ENCODE measurements at regions not wholly inside any gene's neighbourhood (a gene's known extent, or its start where the extent isn't known, plus 50 kb on each side); places are given as distances from the start of the nearest gene placed in this dataset.

GRCh38 chr10:15439341-15439842 is 68.3 kb upstream of the FAM171A1 start:
- no peaks in the 10 kb centered on the region for H3K36me3 ChIP-seq (ENCODE audit: insufficient read depth, low read length)
- H2AFZ ChIP-seq (ENCODE audit: low read length), result no peak overlapping the region
- H3K27me3 ChIP-seq (ENCODE audit: low read length), result no peaks in the 10 kb centered on the region
- DNase-seq, result no peak
- no peaks in the 10 kb centered on the region for H3K9me3 ChIP-seq (ENCODE audit: low read length)
- no peaks in the 10 kb centered on the region for H3K4me1 ChIP-seq (ENCODE audit: low read length)
- H3K9me2 ChIP-seq (replicated peaks; ENCODE audit: insufficient read depth, low read length), result no peaks in the 10 kb centered on the region
- no peak overlapping the region for H3K4me2 ChIP-seq (ENCODE audit: low read depth, low read length, poor library complexity, severe bottlenecking)
- H3K4me3 ChIP-seq (ENCODE audit: low read length), result no peak overlapping the region
- H3K79me2 ChIP-seq (ENCODE audit: low read length), result no peaks in the 10 kb centered on the region
- H3K27ac ChIP-seq (ENCODE audit: low read length), result no peak overlapping the region
- H3K9ac ChIP-seq (ENCODE audit: low read length), result no peak overlapping the region
- H4K20me1 ChIP-seq (ENCODE audit: insufficient read depth, low read depth, low read length), result no peaks in the 10 kb centered on the region

DNA sequence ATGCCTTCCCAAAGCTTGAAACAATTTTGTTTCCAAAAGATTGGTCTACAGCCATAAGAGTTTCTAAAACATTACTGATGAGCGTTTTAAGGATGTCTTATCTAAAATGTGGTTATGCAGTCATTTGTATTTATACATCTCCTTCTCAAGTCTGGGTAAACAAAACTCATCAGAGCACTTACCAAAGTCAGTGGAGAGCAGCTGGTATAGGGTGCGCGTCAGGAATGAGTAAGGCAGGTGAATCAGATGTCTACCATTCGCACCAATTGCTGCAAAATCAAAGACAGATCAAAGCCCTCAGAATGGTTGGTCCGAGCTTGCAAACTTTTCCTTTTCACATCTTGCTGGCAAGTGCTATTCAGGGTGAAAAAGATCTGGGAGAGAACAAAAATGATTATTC is 65.6 kb upstream of the FAM171A1 start:
- no peak overlapping the region for H3K4me2 ChIP-seq (ENCODE audit: low read depth, low read length, poor library complexity, severe bottlenecking)
- H3K9me3 ChIP-seq (ENCODE audit: low read length), result no peaks in the 10 kb centered on the region
- no peaks in the 10 kb centered on the region for H4K20me1 ChIP-seq (ENCODE audit: insufficient read depth, low read depth, low read length)
- H3K36me3 ChIP-seq (ENCODE audit: insufficient read depth, low read length), result no peaks in the 10 kb centered on the region
- H3K79me2 ChIP-seq (ENCODE audit: low read length), result no peaks in the 10 kb centered on the region
- DNase-seq, result no peak
- no peak overlapping the region for H3K9ac ChIP-seq (ENCODE audit: low read length)
- no peak overlapping the region for H2AFZ ChIP-seq (ENCODE audit: low read length)
- no peak overlapping the region for H3K4me3 ChIP-seq (ENCODE audit: low read length)
- H3K9me2 ChIP-seq (replicated peaks; ENCODE audit: insufficient read depth, low read length), result no peaks in the 10 kb centered on the region
- H3K27me3 ChIP-seq (ENCODE audit: low read length), result no peaks in the 10 kb centered on the region
- no peaks in the 10 kb centered on the region for H3K4me1 ChIP-seq (ENCODE audit: low read length)
- no peak overlapping the region for H3K27ac ChIP-seq (ENCODE audit: low read length)

GRCh38 chr10:15433850-15434537 is 62.9 kb upstream of the FAM171A1 start:
- DNase-seq, result peak; percentile 76
- H3K4me2 ChIP-seq (ENCODE audit: low read depth, low read length, poor library complexity, severe bottlenecking), result no peak overlapping the region
- H3K4me3 ChIP-seq (ENCODE audit: low read length), result no peak overlapping the region

GRCh38 chr10:15432266-15432665 is 61.2 kb upstream of the FAM171A1 start:
- DNase-seq, result no peak
- Histone ChIP-seq H3K4me3 (ENCODE audit: low read length) (no peak overlapping the region), H3K79me2 (ENCODE audit: low read length) (no peaks in the 10 kb centered on the region), H3K9me2 (replicated peaks; ENCODE audit: insufficient read depth, low read length) (no peaks in the 10 kb centered on the region), H4K20me1 (ENCODE audit: insufficient read depth, low read depth, low read length) (no peaks in the 10 kb centered on the region), H3K9ac (ENCODE audit: low read length) (no peak overlapping the region), H3K27me3 (ENCODE audit: low read length) (no peaks in the 10 kb centered on the region), H3K9me3 (ENCODE audit: low read length) (no peaks in the 10 kb centered on the region), H3K4me1 (ENCODE audit: low read length) (no peaks in the 10 kb centered on the region), H3K36me3 (ENCODE audit: insufficient read depth, low read length) (no peaks in the 10 kb centered on the region), H3K27ac (ENCODE audit: low read length) (no peak overlapping the region), H3K4me2 (ENCODE audit: low read depth, low read length, poor library complexity, severe bottlenecking) (no peak overlapping the region), H2AFZ (ENCODE audit: low read length) (no peak overlapping the region)

More at GRCh38 chr10:15433850-15434537, 62.9 kb upstream of the FAM171A1 start:
- Histone ChIP-seq H3K36me3 (ENCODE audit: insufficient read depth, low read length) (no peaks in the 10 kb centered on the region), H3K27me3 (ENCODE audit: low read length) (no peaks in the 10 kb centered on the region), H2AFZ (ENCODE audit: low read length) (no peak overlapping the region), H3K27ac (ENCODE audit: low read length) (no peak overlapping the region), H3K9me2 (replicated peaks; ENCODE audit: insufficient read depth, low read length) (no peaks in the 10 kb centered on the region), H3K4me1 (ENCODE audit: low read length) (no peaks in the 10 kb centered on the region), H3K9me3 (ENCODE audit: low read length) (no peaks in the 10 kb centered on the region), H3K79me2 (ENCODE audit: low read length) (no peaks in the 10 kb centered on the region), H3K9ac (ENCODE audit: low read length) (no peak overlapping the region), H4K20me1 (ENCODE audit: insufficient read depth, low read depth, low read length) (no peaks in the 10 kb centered on the region)

DNA sequence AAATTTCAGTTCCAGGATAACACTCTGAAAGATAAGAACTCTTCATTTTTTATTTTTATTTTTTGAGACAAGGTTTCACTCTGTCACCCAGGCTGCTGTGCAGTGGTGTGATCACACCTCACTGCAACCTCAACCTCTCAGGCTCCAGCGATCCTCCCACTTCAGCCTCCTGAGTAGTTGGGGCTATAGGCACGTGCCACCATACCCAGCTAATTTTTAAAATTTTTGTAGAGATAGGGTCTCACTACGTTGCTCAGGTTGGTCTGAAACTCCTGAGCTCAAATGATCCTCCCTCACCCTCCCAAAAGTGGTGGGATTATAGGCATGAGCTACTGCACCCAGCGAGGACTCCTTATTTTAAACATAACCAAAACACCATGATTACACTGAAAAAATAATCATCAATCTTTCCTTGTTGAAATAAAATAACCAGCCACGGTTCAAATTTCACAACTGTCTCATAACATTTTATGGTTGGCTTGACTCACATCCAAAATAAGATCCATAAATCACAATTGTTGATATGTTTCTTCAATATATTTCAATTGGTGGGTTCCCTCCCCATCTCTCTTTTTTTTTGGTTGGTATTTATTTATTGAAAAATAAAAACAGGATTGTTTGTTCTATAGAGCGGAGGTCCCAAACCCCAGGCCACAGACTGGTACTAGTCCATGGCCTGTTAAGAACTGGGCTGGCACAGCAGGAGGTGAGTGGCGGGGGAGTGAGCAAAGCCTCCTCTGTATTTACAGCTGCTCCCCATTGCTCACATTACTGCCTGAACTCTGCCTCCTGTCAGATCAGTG is 60.1 kb upstream of the FAM171A1 start:
- H3K4me2 ChIP-seq (ENCODE audit: low read depth, low read length, poor library complexity, severe bottlenecking), result no peak overlapping the region
- no peaks in the 10 kb centered on the region for H3K4me1 ChIP-seq (ENCODE audit: low read length)

GRCh38 chr10:15428681-15429080 is 57.6 kb upstream of the FAM171A1 start:
- H3K9me3 ChIP-seq (ENCODE audit: low read length), result no peaks in the 10 kb centered on the region
- no peak overlapping the region for H2AFZ ChIP-seq (ENCODE audit: low read length)
- no peaks in the 10 kb centered on the region for H3K36me3 ChIP-seq (ENCODE audit: insufficient read depth, low read length)
- no peaks in the 10 kb centered on the region for H3K4me1 ChIP-seq (ENCODE audit: low read length)
- H3K9ac ChIP-seq (ENCODE audit: low read length), result no peak overlapping the region
- H4K20me1 ChIP-seq (ENCODE audit: insufficient read depth, low read depth, low read length), result no peaks in the 10 kb centered on the region
- H3K4me3 ChIP-seq (ENCODE audit: low read length), result no peak overlapping the region
- H3K27ac ChIP-seq (ENCODE audit: low read length), result no peak overlapping the region
- H3K79me2 ChIP-seq (ENCODE audit: low read length), result no peaks in the 10 kb centered on the region
- H3K27me3 ChIP-seq (ENCODE audit: low read length), result no peaks in the 10 kb centered on the region
- DNase-seq, result peak; percentile 1
- H3K9me2 ChIP-seq (replicated peaks; ENCODE audit: insufficient read depth, low read length), result no peaks in the 10 kb centered on the region
- H3K4me2 ChIP-seq (ENCODE audit: low read depth, low read length, poor library complexity, severe bottlenecking), result no peak overlapping the region

More for the DNA sequence above, 60.1 kb upstream of the FAM171A1 start:
- H3K36me3 ChIP-seq (ENCODE audit: insufficient read depth, low read length), result no peaks in the 10 kb centered on the region
- no peak overlapping the region for H2AFZ ChIP-seq (ENCODE audit: low read length)
- no peak for DNase-seq
- H3K79me2 ChIP-seq (ENCODE audit: low read length), result no peaks in the 10 kb centered on the region
- no peaks in the 10 kb centered on the region for H3K9me3 ChIP-seq (ENCODE audit: low read length)
- H3K9me2 ChIP-seq (replicated peaks; ENCODE audit: insufficient read depth, low read length), result no peaks in the 10 kb centered on the region
- no peak overlapping the region for H3K9ac ChIP-seq (ENCODE audit: low read length)
- H3K4me3 ChIP-seq (ENCODE audit: low read length), result no peak overlapping the region
- no peaks in the 10 kb centered on the region for H4K20me1 ChIP-seq (ENCODE audit: insufficient read depth, low read depth, low read length)
- no peak overlapping the region for H3K27ac ChIP-seq (ENCODE audit: low read length)
- no peaks in the 10 kb centered on the region for H3K27me3 ChIP-seq (ENCODE audit: low read length)

DNA sequence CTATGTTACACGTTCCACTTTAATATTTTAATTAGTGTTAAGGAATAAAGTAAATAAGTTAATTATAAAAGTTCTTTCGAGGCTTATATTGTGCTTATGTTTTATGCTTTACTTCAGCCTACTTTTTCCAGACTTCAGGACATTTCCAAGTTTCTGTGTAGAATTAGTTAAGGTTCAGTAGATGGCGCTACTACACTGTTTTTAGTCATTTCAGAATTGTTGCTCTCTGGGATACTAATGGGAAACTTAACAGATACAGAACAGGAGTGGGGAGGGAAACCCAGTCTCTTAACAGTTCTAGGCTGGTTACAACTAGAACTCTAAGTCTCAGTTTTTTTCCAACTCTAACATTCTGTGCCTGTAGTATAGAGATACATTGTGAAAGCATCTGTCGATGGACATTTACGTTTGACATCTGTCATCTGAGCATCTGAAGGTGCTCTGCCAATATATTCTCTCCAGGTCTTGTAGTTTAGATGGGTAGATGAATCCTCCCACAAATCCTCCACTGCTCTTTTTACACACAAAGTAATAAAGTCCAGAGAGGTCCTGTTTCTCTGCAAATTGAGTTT is 56.8 kb upstream of the FAM171A1 start:
- Histone ChIP-seq H3K9me3 (ENCODE audit: low read length) (no peaks in the 10 kb centered on the region), H2AFZ (ENCODE audit: low read length) (no peak overlapping the region), H3K36me3 (ENCODE audit: insufficient read depth, low read length) (no peaks in the 10 kb centered on the region), H4K20me1 (ENCODE audit: insufficient read depth, low read depth, low read length) (no peaks in the 10 kb centered on the region), H3K4me3 (ENCODE audit: low read length) (no peak overlapping the region), H3K9me2 (replicated peaks; ENCODE audit: insufficient read depth, low read length) (no peaks in the 10 kb centered on the region), H3K79me2 (ENCODE audit: low read length) (no peaks in the 10 kb centered on the region), H3K4me1 (ENCODE audit: low read length) (no peaks in the 10 kb centered on the region), H3K9ac (ENCODE audit: low read length) (no peak overlapping the region), H3K27me3 (ENCODE audit: low read length) (no peaks in the 10 kb centered on the region), H3K4me2 (ENCODE audit: low read depth, low read length, poor library complexity, severe bottlenecking) (no peak overlapping the region), H3K27ac (ENCODE audit: low read length) (no peak overlapping the region)
- peak; percentile 58 for DNase-seq

DNA sequence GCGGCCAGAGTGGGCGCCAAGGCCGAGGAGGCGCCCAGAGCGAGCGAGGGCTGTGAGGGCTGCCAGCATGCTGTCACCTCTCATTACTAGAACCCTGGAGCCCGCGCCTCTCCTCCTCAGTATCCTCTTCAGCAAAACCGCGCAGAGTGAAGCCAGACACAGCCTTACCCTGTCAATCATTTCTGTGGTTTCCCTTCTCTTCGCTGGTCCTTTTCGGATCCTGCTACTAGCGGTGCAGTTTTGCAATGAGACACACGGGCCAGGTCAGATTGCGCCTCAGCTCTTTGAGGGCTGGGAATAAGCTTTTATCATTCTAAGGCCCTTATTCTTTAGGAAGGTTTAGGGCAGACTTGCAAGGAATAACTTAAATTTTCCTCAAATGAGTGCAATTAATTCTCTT is 55.5 kb upstream of the FAM171A1 start:
- Histone ChIP-seq H3K4me1 (ENCODE audit: low read length) (no peaks in the 10 kb centered on the region), H3K9me3 (ENCODE audit: low read length) (no peaks in the 10 kb centered on the region), H3K9ac (ENCODE audit: low read length) (no peak overlapping the region), H2AFZ (ENCODE audit: low read length) (no peak overlapping the region), H3K9me2 (replicated peaks; ENCODE audit: insufficient read depth, low read length) (no peaks in the 10 kb centered on the region), H3K27me3 (ENCODE audit: low read length) (no peaks in the 10 kb centered on the region), H3K4me3 (ENCODE audit: low read length) (no peak overlapping the region), H3K27ac (ENCODE audit: low read length) (no peak overlapping the region), H3K79me2 (ENCODE audit: low read length) (no peaks in the 10 kb centered on the region), H3K36me3 (ENCODE audit: insufficient read depth, low read length) (no peaks in the 10 kb centered on the region), H4K20me1 (ENCODE audit: insufficient read depth, low read depth, low read length) (no peaks in the 10 kb centered on the region), H3K4me2 (ENCODE audit: low read depth, low read length, poor library complexity, severe bottlenecking) (no peak overlapping the region)
- no peak for DNase-seq

All from Karpas-422 (cell line).